Upper lobe of left lung (tissue), 4 donors: ENCODE measurements at regions not wholly inside any gene's neighbourhood (a gene's known extent, or its start where the extent isn't known, plus 50 kb on each side); places are given as distances from the start of the nearest gene placed in this dataset.

Experiments used
- CTCF ChIP-seq, 6 experiments: fragments of 450-650 bp in 4 of 6; fragments of 200-600 bp in 2 of 6; sonication (generic) in 2 of 6; IDR thresholded peaks; one replicate each; pipeline ENCODE4 v1.5.1; 2016 to 2019; ENCODE audit warnings: antibody characterized with exemption in 6 of 6
- EP300 ChIP-seq, 4 donors: sonication (generic); formaldehyde crosslinking; IDR thresholded peaks; one replicate each; pipeline ENCODE4 v1.5.1; 2017; ENCODE audit warnings: antibody characterized with exemption in 4 of 4, control low read depth in 2 of 4
- POLR2A ChIP-seq, 4 donors: fragments of 450-650 bp; IDR thresholded peaks; one replicate each; pipeline ENCODE4 v1.5.1; 2016 to 2017; ENCODE audit warnings: antibody characterized with exemption in 4 of 4, mild to moderate bottlenecking in 2 of 4

DNA sequence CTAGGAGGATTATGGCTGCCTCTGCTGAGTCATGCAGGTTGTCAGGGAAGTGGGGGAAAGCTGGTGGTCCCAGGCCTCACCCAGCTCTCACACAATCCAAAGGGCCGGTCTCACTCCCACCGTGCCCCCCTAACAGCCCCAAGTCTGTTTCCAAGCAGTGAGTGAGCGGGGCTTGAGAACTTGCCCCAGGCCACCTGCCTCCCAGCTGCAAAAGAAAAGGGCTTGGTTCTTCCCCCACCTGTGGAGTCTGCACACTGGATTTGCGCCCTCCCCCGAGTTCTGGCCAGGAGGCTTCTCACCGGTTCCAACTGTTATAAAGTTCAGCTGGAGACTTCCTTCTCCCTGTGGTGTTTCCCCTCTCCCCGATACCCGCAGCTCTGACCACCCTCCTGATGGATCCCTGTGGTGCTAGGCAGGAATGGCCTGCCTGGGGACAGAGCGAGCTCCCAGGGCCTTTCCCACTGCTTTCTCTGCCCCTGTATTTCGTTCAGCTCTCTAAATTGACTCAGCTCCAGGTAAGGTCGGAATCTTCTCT lies 222.3 kb downstream of the BARHL2 start:
- TF ChIP-seq CTCF (IDR thresholded peaks at IDR 0.05) (no peak), POLR2A (IDR thresholded peaks at IDR 0.05) (no peak), EP300 (IDR thresholded peaks at IDR 0.05) (no peak)
